ENCODE measurements at regions not wholly inside any gene's neighbourhood (a gene's known extent, or its start where the extent isn't known, plus 50 kb on each side); places are given as distances from the start of the nearest gene placed in this dataset.

GRCh38 chr12:46682148-46682547 lies 143.6 kb downstream of the SLC38A4 start:
- DNase-seq (ENCODE audit: low spot score, unreplicated experiment): no peak
- peaks cover 11% of the 10 kb centered on the region for H3K9me3 Mint-ChIP-seq (ENCODE audit: low read depth)
- no peaks in the 10 kb centered on the region for H3K4me1 Mint-ChIP-seq (ENCODE audit: low read depth)
- no peak for TF ChIP-seq CTCF (IDR thresholded peaks at IDR 0.05; ENCODE audit: unreplicated experiment)
- peaks cover 3% of the 10 kb centered on the region for H3K36me3 Mint-ChIP-seq (ENCODE audit: insufficient read depth)
- no peak overlapping the region for H3K4me3 Mint-ChIP-seq (ENCODE audit: low read depth)
- no peak overlapping the region for H3K27ac Mint-ChIP-seq
- no peaks in the 10 kb centered on the region for H3K27me3 Mint-ChIP-seq

GRCh38 chr12:46680506-46680905 lies 145.3 kb downstream of the SLC38A4 start:
- H3K9me3 Mint-ChIP-seq (ENCODE audit: low read depth): peaks cover 11% of the 10 kb centered on the region
- H3K4me1 Mint-ChIP-seq (ENCODE audit: low read depth): peaks cover 3% of the 10 kb centered on the region
- H3K36me3 Mint-ChIP-seq (ENCODE audit: insufficient read depth): peaks cover 3% of the 10 kb centered on the region
- no peak for TF ChIP-seq CTCF (IDR thresholded peaks at IDR 0.05; ENCODE audit: unreplicated experiment)
- peaks cover 3% of the 10 kb centered on the region for H3K27me3 Mint-ChIP-seq
- no peak for DNase-seq (ENCODE audit: low spot score, unreplicated experiment)
- H3K27ac Mint-ChIP-seq: no peak overlapping the region
- H3K4me3 Mint-ChIP-seq (ENCODE audit: low read depth): no peak overlapping the region

GRCh38 chr12:46679754-46680153 lies 146.0 kb downstream of the SLC38A4 start:
- Mint-ChIP-seq H3K9me3 (ENCODE audit: low read depth) (peaks cover 8% of the 10 kb centered on the region), H3K27me3 (peaks cover 3% of the 10 kb centered on the region), H3K27ac (no peak overlapping the region), H3K4me1 (ENCODE audit: low read depth) (peaks cover 3% of the 10 kb centered on the region), H3K4me3 (ENCODE audit: low read depth) (no peak overlapping the region), H3K36me3 (ENCODE audit: insufficient read depth) (peaks cover 3% of the 10 kb centered on the region)
- no peak for TF ChIP-seq CTCF (IDR thresholded peaks at IDR 0.05; ENCODE audit: unreplicated experiment)
- no peak for DNase-seq (ENCODE audit: low spot score, unreplicated experiment)

DNA sequence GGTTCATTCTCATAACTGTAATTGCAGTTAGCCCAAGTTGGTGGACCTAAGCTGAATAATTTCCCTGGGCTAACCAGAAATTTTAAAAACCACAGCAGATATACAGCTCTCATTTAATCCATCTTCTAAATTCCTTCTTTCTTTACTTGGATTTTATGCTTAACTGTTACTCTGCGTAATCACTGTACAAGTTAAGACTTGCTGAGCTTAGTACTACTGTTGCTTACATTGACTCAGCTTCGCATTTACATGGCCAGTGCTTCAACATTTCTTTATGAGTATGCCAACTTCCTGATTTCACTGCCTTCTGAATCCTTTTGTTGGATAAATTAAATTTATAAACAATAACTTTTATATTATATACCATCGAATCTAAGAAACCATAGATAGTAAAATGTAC lies 147.4 kb downstream of the SLC38A4 start:
- TF ChIP-seq CTCF (IDR thresholded peaks at IDR 0.05; ENCODE audit: unreplicated experiment): no peak
- H3K27ac Mint-ChIP-seq: no peak overlapping the region
- H3K4me3 Mint-ChIP-seq (ENCODE audit: low read depth): no peak overlapping the region
- H3K4me1 Mint-ChIP-seq (ENCODE audit: low read depth): peaks cover 3% of the 10 kb centered on the region
- DNase-seq (ENCODE audit: low spot score, unreplicated experiment): no peak
- no peaks in the 10 kb centered on the region for H3K9me3 Mint-ChIP-seq (ENCODE audit: low read depth)
- H3K27me3 Mint-ChIP-seq: peaks cover 3% of the 10 kb centered on the region
- H3K36me3 Mint-ChIP-seq (ENCODE audit: insufficient read depth): no peaks in the 10 kb centered on the region

DNA sequence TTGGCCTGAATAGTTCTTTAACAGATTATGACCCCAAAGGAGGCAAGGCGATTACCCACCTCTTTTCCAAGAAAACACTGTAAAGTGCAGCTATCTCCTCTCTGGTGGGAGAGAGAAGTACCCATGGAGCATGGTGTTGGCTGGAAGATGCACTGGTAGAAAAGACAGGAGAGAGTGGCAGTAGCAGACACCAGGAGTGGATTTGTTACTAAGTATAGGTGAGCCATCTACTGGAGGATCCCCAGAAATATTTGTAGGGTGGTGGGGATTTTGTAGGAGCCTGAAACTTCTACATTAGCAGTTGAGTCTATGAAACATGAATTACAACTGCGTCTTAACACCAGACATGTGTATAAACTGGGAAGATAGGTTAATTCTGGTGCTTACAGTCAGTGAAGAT lies 148.0 kb downstream of the SLC38A4 start:
- Mint-ChIP-seq H3K27me3 (peaks cover 3% of the 10 kb centered on the region), H3K4me3 (ENCODE audit: low read depth) (no peak overlapping the region), H3K9me3 (ENCODE audit: low read depth) (no peaks in the 10 kb centered on the region), H3K4me1 (ENCODE audit: low read depth) (peaks cover 3% of the 10 kb centered on the region), H3K27ac (no peak overlapping the region), H3K36me3 (ENCODE audit: insufficient read depth) (no peaks in the 10 kb centered on the region)
- no peak for TF ChIP-seq CTCF (IDR thresholded peaks at IDR 0.05; ENCODE audit: unreplicated experiment)
- DNase-seq (ENCODE audit: low spot score, unreplicated experiment): no peak

Measured in progenitor cell of endocrine pancreas (in vitro differentiated cells).